Stimulated activated CD4-positive, alpha-beta T cell treated with anti-CD3 and anti-CD28 coated beads, Interleukin-1b, Interleukin-23, amount 100 ng/mL, for 1 hour (primary cell): ENCODE measurements at regions not wholly inside any gene's neighbourhood (a gene's known extent, or its start where the extent isn't known, plus 50 kb on each side); places are given as distances from the start of the nearest gene placed in this dataset.

Source experiments
- DNase-seq, 2 donors: peaks; one replicate each; pipeline ENCODE4 v3.0.0-alpha.2; 2020; ENCODE audit warnings: low read depth in 2 of 2

DNA sequence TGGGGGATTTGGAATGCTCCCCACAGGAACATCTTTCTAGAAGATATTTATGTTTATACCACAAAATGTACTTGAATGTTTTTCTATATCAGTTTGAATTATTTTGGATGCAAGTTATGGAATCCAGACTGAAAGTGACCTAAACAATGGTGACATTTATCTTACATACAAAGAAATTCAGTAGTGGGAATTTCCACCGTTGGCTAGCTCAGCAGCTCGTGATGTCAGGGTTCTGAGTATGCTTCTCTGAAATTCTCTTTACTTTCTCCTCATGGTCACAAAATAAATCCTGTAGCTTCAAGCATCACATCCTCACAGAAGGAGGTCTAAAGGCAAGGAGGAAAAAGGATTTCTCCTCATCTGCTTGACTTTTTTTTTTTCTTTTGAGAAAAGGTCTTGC is 105.3 kb downstream of the AKAIN1 start:
- DNase-seq, result no peak

DNA sequence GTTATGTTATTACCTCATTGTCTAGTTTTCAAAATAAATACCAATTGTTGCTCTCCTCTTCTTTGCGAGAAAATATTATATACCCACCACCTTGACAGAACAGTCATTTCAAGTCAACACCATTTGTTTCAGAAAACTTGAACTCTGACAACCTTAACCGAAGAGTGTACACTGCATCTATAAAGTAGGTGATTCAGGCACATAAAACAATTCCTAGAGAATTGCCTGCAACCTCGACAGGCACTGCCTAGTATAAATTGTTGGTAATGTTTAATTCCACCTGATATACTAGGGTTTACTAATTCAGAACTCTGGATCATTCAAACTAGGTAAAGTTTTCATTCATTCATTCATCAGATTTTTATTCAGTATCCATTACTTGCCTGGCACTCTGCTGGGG is 121.8 kb downstream of the AKAIN1 start:
- DNase-seq, result no peak

DNA sequence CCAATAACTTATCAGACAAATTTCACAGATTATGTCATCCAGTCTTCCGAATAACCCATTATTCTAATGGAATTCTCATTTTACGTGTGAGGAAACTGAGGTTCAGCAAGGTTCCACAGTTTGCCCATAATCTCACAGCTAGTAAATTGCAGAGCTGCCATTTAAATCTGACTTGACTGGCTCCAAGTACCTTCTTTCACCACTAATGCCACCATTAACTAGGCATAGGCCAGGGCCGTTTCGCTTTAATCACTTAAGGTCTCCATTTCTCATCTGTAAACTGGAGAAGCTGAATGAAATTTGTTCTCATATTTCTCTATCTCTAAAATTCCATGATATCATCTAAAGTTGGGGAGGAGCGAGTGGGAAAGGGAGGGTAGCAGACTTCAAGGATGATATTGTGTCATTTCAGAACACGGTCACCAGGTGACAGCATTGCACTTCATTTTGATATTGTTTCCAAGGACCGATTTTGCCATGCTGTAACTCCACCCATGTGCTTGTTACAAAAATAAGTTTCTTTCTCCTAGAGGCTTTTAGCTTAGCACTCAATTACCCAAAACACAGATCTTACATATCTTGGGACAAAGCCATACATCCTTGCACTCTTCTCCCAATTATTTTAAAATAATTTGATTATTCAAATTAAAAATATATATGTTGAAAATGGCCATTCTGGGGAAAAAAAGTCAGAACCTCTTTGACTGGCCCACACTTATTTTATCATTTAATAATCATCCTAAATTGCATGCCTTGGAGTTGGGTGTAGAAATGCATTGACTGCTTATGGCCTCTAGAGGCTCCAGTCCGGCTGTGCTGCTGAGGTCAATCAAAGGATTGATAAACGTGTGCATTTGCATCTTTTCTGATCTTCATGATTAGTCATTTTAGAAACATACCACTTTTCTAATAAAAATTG is 123.8 kb downstream of the AKAIN1 start:
- peak in 1 of 2 donors; percentile 7 for DNase-seq

DNA sequence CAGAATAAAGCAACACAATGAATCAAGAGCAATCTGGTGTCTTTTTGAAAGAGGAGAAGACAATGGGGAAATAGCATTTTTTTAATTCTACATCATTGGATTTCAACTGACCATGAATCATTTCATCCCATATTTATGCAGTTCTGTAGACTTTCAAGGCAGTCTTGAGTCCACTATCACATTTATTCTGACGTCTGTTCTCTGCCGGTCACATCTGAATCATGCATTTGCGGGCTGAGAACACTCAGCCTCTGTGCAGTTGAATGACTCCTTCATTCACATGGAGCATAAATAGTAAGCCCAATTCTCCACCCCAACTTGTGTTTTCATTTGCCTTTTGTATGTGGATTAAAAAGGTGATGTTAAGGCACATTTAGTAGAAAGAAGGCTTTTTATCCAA is 128.2 kb downstream of the AKAIN1 start:
- no peak for DNase-seq

DNA sequence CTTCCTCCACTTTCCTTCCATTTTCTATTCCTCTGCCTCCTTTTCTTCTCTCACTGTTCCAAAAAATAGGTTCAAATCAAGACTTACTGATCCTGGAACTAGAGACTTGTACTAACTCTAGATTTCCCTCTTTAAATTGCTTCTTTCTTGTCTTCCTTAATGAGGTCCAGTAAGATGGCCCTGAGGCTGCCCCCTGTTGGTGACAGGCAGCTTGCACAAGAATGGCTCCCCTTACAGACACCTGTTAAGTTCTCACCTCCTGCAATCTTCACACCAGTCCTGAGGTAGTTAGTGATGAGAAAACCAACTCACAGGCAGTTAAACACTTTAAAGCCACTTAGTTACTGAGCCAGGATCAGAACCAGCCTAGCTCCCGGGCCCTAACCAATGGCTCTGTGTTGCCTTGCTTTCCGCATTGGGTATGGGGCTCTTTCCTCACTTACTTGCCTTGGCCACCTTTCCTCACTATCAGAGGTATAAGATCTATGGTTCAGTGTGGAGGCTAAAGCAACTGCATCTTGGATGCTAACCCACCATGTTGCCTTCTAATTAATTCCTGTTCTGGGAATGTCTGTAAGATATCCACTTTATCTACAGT is 130.6 kb downstream of the AKAIN1 start:
- DNase-seq, result no peak

DNA sequence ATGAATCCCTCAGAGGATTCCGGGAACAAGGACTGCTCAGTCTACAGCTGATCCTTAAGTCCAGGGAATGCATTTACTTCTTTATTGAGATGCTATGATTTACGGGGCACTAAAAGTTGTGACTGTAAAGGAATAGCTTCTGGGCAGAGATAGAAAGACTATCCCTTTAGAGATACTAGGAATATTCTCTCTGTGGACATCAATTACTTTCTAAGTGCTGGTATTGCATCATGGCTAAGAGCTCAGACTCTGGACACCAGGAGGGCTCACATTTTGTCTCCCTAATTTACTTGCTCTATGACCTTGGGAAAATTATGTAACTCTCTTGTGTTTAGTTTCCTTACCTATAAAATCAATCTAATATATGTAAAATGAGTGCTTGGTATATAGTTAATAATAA is 131.4 kb downstream of the AKAIN1 start:
- no peak for DNase-seq

DNA sequence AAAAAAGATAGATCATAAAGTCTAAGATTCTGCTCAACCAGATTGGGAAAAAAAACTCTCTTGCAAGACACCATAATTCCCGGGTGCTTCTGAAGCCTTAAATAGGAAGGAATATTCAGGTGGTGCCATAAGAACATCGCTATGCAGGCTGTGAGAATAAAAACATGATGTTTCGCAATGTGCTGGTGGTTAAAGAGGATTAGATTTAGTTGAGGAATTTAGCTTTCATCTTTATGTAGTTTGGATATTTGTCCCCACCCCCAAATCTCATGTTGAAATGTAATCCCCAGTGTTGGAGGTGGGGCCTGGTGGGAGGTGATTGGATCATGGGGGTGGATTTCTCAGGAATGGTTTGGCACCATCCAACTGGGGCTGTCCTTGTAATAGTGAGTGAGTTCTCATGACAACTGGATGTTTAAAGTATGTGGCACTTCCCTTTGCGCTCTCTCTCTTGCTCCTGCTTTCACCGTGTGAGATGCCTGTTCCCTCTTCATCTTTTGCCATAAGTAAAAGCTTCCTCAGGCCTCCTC is 132.2 kb downstream of the AKAIN1 start:
- no peak for DNase-seq

DNA sequence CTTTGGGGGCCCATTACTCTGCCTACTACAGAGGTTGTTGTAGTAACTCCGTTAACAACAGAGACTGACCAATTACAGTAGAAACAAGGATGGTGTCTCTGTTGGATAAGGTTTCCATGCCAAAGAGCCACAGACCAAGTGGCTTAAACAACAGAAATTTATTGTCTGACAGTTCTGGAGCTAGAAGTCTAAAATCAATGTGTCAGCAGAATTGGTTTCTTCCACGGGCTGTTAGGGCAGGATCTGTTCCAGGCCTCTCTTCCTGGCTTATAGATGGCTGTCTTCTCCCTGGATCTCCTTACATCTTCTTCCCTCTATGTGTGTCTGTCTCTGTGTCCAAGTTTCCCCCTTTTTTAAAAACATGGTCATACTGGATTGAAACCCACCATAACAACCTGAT is 135.3 kb downstream of the AKAIN1 start:
- DNase-seq, result no peak

DNA sequence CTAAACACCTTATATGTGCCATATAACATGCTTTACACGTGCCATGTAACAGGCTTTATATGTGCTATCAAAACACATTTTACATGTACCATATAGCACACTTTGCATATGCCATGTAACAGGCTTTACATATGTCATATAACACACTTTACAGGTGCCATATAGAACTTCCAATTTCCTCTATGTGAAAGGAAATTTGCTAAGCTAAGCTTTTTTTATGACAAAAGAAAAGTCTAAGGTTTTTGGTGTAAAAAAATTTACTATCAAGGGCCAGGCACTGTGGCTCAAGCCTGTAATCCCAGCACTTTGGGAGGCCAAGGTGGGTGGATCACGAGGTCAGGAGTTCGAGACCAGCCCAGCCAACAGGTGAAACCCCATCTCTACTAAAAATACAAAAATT is 136.5 kb downstream of the AKAIN1 start:
- no peak for DNase-seq

DNA sequence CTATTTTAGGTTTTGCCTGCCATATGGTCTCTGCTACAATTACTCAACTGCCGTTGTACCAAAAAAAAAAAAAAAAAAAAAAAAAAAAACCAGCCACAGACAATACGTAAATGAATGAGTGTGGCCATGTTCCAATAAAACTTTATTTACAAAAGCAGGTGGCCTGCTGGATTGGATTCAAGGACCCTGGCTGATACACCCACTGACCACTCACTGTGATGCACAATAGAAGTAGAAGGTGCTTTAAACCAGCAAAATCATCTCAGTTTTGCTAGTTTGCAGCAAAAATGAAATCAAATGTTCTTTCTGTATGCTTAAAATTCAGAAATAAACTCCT is 137.4 kb downstream of the AKAIN1 start:
- DNase-seq, result no peak

DNA sequence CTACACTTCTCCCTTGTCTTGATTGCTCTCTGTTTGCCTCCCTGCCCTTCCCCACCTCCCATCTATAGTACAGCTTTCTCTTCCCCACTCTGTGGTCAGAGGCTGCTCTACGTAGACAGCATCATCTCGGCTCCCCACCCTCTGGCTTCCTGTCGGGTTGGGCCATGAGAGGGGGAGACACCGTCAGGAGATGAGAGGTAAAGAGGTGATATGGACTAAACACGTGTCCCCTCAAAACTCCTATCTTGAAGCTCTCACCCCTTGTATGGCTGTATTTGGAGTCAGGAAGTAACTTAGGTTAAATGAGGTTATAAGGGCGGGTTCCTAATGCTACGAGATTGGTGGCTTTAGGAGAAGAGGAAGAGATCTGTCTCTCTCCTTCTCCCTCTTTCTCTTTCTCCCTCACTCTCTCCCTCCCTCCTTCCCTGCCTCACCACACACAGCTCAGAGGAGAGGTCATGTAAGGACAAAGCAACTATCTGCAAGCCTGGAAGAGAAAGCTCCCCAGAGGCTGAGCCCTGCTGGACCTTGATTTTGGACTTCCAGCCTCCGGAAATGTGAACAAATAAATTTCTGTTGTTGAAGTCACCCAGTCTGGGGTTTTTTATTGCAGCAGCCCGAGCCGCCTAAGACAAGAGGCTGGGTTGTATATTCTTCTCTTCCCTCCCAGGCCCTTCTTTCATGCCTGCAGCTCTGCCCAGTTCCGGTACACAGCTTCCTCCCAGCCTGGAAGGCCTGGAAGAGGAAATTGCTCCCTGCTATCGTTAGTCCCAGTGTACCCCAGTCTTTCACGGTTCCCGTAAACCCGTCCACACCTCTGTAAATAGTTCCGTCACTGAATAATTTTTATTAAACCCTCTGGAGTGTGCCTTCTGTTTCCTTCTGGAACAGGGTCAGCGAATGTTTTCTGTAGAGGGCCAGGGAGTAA is 138.0 kb downstream of the AKAIN1 start:
- DNase-seq, result no peak

DNA sequence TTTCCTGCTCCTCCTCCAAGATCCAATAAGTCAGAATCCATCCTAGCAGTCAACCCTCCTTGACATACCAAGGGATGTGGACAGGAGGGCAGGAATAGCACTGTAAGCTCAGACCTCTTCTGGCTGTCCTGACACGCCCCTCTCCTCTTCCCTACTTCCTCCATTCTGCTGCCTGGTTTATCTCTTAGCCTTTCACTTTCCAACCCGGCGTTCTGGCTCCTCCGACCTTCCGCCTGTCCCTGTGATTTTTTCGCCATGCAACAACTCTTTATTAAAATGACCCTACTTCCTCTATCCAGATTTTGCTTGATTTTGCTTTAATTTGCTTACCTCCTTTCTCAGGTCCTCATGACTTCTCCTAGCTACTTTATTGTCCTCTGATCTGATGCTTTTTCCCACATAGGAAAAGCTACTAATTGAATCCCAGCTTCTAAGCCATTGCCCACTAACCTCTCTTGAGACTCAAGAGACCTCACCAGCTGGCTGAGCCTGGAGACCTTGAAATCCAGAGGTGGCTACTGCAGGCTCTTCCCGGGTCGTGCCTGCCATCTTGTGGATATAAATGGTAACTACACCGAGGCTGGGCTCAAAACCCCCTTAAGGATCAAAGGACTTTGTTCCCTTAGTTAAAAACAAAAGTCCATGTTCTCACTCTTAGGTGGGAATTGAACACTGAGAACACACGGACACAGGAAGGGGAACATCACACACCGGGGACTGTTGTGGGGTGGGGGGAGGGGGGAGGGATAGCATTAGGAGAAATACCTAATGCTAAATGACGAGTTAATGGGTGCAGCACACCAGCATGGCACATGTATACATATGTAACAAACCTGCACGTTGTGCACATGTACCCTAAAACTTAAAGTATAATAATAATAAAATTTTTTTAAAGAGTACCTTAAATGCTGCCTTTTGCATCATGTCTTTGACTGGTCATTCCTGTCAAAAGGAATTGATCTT is 139.4 kb downstream of the AKAIN1 start:
- DNase-seq, result peak in 1 of 2 donors; percentile 29

DNA sequence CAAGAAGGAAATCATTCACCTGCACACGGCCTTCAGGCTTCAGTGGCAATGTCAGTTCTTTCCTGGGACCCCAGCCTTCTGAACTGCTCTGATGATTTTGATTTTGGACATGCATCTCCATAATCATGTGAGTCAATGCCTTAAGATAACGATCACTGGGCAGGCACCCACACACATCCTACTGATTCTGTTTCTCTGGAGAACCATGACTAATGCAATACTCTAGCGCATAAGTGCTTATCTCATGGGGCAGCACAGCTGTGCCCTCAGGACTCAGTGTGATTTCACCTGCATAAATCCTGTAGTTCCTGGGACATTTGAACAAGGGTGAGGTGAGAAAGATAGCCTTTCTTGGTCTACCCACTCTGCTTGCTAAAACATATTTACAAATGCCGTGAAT is 144.6 kb downstream of the AKAIN1 start:
- no peak for DNase-seq

DNA sequence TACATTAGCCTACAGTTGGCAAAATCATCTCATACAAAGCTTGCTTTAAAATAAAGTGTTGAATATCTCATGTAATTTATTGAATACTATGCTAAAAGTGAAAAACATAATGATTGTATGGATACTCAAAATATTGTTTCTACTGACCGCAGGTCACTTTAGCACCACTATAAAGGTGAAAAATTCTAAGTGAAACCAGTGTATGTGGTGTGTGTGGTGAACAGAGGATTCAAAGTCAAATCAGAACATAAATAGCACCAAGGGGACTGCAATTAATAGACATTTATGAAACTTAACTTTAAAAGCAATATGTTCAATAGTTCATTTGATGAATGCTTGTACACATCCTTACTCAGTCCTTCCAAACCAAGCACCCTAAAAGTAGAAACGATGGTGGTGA is 145.8 kb downstream of the AKAIN1 start:
- DNase-seq, result no peak

DNA sequence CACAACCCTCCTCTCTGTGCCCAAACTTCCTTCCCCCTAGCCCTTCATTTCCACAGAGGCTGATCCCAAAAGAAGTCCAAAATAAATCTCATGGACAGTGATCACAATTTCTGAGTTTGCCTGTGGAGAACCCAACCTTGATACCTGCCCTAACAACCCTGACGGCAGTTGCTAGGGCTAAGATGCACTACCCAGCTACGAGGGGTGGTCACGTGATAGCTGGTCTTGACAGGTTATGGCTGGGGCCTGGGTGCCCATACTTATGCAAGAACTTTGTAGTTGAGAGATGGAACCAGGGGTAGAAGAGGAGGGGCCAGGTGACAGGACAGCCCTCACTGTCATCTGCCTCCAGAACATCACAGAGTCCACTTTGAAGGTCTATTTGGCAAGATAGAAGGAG is 147.9 kb downstream of the AKAIN1 start:
- DNase-seq, result no peak

DNA sequence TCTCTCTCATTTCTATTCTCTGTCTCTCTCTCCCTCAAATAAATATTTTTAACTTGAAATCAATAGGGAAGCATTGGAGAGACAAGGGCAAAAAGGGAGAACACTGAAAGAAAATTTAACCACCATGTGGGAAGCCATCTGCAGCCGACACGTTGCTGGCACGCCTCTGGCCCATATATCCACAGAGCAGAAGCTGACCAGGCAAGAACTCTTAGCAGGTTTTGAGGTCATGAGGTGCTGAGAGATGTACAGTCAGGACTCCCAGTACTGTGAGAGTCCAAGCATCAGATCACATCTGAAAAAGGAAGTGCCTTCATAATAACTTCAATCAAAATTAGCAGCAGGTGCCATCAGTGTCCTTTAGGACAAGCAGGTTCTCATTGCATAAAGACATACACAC is 156.6 kb downstream of the AKAIN1 start:
- DNase-seq, result no peak

DNA sequence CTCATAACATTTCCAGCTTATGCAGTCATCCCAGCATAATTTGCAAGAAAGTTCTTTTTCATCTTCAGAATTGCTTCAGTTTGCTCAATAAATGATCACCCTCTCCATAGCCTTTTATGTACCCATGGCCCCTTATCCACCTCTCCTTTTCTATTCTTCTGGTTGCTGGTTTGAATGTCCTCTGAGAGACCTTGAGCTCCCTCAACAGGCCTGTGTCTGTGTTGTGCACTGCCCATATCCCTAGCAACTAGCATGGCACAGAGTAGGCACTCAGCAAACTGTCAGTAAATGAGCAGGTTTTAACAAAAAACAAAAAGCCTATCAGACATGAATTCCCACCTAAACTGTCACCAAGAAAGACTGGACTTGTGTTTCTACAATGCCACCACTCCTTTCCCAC is 160.5 kb downstream of the AKAIN1 start:
- no peak for DNase-seq

DNA sequence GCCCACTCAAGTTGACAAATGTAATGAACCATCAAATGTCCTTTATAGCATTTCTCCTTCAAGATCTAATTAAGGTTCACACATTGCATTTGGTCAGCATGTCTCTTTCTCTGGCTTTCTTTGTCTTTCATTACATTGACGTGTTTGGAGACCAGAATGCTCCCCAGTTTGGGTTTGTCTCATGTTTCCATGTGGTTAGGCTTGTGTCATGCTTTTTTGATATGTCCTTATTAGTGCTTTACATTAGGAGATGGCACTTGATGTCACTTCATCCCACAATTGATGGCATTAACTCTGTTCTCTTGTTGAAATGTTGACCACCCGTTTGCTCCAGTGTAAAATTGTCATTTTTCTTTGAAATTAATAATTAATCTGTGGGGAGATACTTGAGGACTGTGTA is 165.8 kb downstream of the AKAIN1 start:
- DNase-seq, result no peak

DNA sequence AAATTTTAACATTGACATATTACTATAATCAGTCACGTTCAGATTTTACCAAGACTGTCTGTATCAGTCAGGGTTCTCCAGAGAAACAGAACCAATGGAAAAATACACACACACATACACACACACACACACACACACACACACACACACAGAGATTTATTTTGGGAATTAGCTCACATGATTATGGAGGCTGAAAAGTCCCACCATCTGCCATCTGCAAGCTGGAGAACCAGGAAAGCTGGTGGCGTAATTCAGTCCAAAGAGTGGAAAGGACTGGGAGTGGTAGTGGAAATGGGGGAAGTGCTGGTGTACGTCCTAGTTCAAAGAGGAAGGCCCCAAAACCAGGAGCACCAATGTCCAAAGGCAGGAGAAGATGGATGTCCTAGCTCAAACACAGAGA is 166.4 kb downstream of the AKAIN1 start:
- DNase-seq, result no peak

DNA sequence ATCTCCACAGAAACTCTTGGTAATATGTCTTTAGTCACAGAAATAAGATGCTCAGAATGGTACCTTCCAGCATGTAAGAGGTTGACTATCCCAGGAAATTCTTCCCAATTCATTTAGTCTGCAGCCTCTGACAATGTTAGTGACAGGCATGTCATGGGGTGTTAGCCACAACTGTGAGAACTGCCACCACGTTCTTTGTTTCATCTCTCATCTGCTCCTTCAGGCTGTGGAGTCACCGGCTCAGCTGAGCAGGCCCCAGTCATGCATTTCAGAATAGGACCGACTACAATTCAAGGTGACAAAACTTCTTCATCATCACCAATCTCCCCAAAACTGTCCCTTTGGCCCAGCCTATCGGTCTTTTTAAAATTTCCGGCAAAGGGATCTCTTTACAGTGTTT is 167.5 kb downstream of the AKAIN1 start:
- DNase-seq, result no peak

DNA sequence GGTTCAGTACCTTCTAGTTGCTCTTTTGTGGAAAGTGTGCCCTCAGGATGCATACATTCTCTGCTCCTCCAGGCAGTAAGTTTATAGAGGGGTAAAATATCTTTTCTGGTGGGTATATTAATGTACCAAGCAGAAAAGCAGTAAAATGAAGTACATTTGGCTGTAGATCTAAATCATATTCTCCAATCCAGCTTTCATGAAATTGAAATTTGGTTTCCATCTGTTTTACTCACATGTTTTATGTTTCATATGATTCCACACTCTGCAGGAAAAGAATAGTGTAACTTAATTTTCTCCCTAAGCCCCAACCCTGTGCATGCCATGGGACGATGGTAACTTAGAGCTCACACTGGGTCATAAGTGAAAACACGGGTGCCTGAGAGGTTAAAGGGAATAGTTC is 172.3 kb downstream of the AKAIN1 start:
- no peak for DNase-seq
